Neural cell (in vitro differentiated cells): ENCODE measurements at regions not wholly inside any gene's neighbourhood (a gene's known extent, or its start where the extent isn't known, plus 50 kb on each side); places are given as distances from the start of the nearest gene placed in this dataset.

Experiments used
- CTCF ChIP-seq: fragments of 450-650 bp; IDR thresholded peaks from 2 replicates; pipeline ENCODE4 v1.5.1; 2014; ENCODE audit warnings: antibody characterized with exemption, mild to moderate bottlenecking, moderate library complexity; ENCODE audit not compliant: poor library complexity, severe bottlenecking
- EP300 ChIP-seq: fragments of 450-650 bp; conservative IDR thresholded peaks from 2 replicates; pipeline ENCODE4 v1.6.1; 2014; ENCODE audit warnings: antibody characterized with exemption, mild to moderate bottlenecking, moderate library complexity; ENCODE audit not compliant: poor library complexity, severe bottlenecking
- EZH2 ChIP-seq: fragments of 200-600, 300-800 bp; shearing (Covaris generic), sonication (generic); IDR thresholded peaks from 2 replicates; pipeline ENCODE4 v1.6.1; 2014; ENCODE audit warnings: antibody characterized with exemption, low read length, borderline replicate concordance, mild to moderate bottlenecking; ENCODE audit not compliant: insufficient read depth, poor library complexity, severe bottlenecking
- POLR2AphosphoS5 ChIP-seq: IDR thresholded peaks from 2 replicates; pipeline ENCODE4 v1.6.1; 2012
- REST ChIP-seq: IDR thresholded peaks from 2 replicates; pipeline ENCODE4 v1.6.1; 2012; ENCODE audit warnings: borderline replicate concordance
- TAF1 ChIP-seq: IDR thresholded peaks from 2 replicates; pipeline ENCODE4 v1.6.1; 2012; ENCODE audit warnings: low read depth

GRCh38 chr2:125867908-125868307 lies 788.0 kb upstream of the GYPC start:
- no peak for TF ChIP-seq EZH2
- TF ChIP-seq EP300 = no peak
- TF ChIP-seq CTCF = no peak
- TF ChIP-seq POLR2AphosphoS5 = no peak
- TF ChIP-seq REST = no peak
- no peak for TF ChIP-seq TAF1
